ENCODE measurements at regions not wholly inside any gene's neighbourhood (a gene's known extent, or its start where the extent isn't known, plus 50 kb on each side); places are given as distances from the start of the nearest gene placed in this dataset.
"Not testable (repeated sequence)": the region's sequence is repeated elsewhere in the genome, so short reads cannot be mapped to it uniquely, and the experiment has no call there.

GRCh38 chr3:81277853-81278252, 483.6 kb downstream of the GBE1 start:
- no peak for DNase-seq

GRCh38 chr3:81274671-81275070, 486.8 kb downstream of the GBE1 start:
- no peak for DNase-seq

- no peak for DNase-seq
Observed at GRCh38 chr3:81270603-81271379, 490.7 kb downstream of the GBE1 start.

DNA sequence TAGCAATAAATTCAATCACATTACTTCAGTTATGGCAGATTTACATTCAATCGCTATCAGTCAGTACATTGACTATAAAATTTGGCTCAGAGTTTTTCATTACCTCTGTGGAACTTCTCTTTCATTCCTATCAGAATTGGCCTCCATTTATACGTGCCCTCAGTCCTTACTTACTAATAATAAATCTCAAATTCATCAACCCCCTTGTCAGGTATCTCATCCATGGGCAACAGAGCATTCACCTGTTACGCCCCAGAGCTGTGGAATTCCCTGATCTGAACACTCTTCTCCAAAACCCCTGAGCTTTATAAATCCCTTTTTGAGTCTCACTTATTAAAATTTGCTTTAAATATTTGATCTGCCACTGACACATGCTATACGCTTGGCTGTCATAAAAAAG, 492.9 kb downstream of the GBE1 start:
- DNase-seq = no peak

GRCh38 chr3:81261996-81262395, 499.4 kb downstream of the GBE1 start:
- DNase-seq = no peak

GRCh38 chr3:81255463-81255862, 506.0 kb downstream of the GBE1 start:
- no peak for DNase-seq

GRCh38 chr3:81251096-81251495, 510.3 kb downstream of the GBE1 start:
- DNase-seq = no peak

DNA sequence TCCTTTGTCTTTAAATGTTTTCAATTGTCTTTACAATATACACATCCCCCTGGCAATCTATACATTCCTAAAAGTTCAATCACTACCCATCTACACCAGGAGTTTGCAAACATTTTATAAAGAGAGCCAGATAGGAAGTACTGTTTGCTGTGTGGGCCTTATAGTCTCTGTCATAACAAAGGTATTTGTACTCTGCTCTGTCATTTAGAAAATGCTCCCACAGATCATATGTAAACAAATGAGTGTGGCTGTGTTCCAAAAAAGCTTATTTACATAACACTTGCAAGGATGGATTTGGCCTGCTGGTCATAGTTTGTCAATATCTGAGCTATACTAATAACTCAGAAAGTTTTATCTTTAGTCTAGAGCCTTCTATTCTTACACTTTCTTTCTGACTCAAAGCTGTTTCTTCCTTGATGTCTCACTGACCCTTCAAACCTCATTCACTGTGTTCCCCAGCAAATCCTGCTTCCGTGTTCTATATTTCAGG, 511.9 kb downstream of the GBE1 start:
- DNase-seq = no peak

- DNase-seq = peak; percentile 1
Observed at GRCh38 chr3:81245501-81245900, 515.9 kb downstream of the GBE1 start.

- DNase-seq = no peak
Observed at GRCh38 chr3:81245043-81245442, 516.4 kb downstream of the GBE1 start.

DNA sequence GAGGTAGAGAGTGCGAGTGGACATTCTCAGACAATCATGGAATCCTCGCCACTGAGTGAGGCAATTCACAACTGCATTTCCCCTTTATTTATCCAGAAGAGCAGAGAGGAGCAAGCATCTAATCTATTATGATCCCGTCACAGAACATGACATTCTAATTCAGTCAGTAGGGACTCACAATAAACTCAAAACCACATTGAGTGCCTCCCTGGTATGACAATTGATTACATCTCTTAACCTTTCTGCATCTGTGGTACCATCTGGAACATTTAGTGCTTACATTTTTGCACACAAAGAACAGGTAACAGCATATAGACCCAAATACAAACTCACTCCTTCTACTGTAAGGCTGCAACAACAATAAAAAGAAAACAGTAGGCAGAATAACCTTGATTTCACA, 517.2 kb downstream of the GBE1 start:
- no peak for DNase-seq

- peak; percentile 50 for DNase-seq
Observed at GRCh38 chr3:81242871-81243270, 518.6 kb downstream of the GBE1 start.

DNA sequence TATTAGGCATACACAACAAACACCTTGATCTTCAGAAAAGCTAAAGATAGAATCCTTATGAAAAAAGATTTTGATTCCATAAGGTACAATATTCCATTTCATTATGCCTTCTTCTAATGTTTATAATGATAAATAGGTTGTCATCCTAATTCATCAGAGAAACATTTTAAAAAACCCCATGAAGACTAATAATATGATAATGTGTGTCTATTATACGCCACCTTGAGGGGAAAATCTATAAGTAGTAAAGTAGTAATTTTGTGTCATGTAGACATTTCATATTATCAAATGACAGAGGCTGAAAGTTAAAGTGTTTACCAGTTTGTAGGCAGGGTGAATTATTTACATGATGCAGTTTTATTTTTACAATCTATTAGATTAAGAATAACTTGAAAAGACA, 524.3 kb downstream of the GBE1 start:
- no peak for DNase-seq

DNA sequence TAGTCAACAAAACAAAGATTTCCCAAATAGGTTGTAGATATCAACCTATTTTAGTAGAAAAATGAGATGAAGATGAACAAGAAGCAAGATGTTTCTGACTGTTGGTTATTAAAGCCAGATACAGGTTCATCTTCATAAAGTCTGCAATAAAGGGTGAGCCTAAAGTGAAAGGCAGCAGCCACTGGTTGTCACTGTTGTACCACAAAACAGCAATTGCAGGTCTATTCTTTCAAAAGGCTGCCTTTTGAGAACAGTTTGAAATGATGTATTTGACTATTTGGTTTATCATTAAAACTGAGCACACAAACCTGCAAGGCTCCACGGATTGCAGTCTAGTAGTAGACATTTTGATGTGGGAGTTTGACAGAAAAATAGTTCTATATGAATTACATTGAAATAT, 543.4 kb downstream of the GBE1 start:
- DNase-seq = peak; percentile 44

- DNase-seq = no peak
Observed at GRCh38 chr3:81217101-81217500, 544.3 kb downstream of the GBE1 start.

DNA sequence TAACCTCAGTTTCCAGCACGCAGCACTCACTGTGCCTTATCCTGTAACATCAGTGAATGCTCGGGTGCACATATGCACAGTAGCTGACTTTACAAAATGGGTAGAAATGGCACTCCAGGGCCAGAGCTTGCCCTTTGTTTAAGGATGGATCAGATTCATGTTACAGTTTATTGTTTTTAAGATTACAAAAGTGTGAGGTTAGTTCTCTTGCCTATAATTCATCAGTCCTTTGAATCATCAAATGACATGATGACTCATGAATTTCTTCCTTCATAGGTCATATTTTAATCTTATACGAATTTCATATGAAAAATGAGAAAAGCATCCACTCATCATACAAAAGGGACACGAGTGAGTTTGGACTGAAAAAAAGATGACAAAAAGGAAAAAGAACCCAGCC, 545.3 kb downstream of the GBE1 start:
- no peak for DNase-seq

GRCh38 chr3:81214631-81215030, 546.8 kb downstream of the GBE1 start:
- DNase-seq = no peak

GRCh38 chr3:81199587-81199986, 561.9 kb downstream of the GBE1 start:
- peak; percentile 16 for DNase-seq

GRCh38 chr3:81198756-81199155, 562.7 kb downstream of the GBE1 start:
- DNase-seq = peak; percentile 47

GRCh38 chr3:81198216-81198615, 563.2 kb downstream of the GBE1 start:
- DNase-seq = no peak

GRCh38 chr3:81197386-81197785, 564.1 kb downstream of the GBE1 start:
- DNase-seq = no peak

GRCh38 chr3:81195478-81195877, 566.0 kb downstream of the GBE1 start:
- no peak for DNase-seq

DNA sequence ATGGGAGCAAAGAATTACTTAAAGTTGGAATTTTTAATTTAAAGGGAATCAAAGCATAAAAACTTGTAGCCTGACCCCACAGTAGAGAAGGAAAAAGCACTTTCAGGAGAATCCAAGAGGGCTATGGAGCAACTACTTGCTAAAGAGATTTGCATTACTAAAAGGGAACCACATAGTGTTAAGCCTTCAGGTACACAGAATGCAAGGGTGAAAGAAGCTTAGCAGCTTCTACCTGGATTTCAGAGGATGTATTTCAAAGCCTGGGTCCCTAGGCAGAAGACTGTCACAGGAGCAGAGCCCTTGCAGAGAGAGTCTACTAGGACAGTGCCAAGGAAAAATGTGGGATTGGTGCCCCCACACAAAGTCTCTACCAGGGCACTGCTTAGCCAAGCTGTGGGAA, 575.0 kb downstream of the GBE1 start:
- no peak for DNase-seq

DNA sequence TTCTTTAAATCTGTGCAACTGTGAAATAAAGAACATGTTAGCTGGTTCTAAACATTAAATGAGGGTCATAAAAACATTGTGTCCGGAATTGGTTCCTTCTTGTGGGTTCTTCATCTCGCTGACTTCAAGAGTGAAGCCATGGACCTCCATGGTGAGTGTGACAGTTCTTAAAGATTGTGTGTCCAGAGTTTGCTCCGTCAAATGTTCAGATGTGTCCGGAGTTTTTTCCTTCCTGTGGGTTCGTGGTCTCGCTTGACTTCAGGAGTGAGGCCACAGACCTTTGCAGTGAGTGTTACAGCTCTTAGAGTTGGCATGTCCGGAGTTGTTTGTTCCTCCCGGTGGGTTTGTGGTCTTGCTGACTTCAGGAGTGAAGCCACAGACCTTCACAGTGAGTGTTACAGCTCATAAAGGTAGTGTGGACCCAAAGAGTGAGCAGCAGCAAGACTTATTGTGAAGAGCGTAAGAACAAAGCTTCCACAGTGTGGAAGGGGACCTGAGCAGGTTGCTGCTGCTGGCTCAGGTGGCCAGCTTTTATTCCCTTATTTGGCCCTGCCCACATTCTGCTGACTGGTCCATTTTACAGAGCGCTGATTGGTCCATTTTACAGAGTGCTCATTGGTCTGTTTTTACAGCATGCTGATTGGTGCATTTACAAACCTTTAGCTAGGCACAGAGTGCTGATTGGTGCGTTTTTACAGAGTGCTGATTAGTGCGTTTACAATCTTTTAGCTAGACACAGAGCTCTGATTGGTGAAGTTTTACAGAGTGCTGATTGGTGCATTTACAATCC, 579.2 kb downstream of the GBE1 start:
- DNase-seq = not testable (repeated sequence)
